GM19025 (cell line): ENCODE measurements at regions not wholly inside any gene's neighbourhood (a gene's known extent, or its start where the extent isn't known, plus 50 kb on each side); places are given as distances from the start of the nearest gene placed in this dataset.

Source experiments
- ATAC-seq: cut with Tn5 transposase; IDR thresholded peaks from one replicate; pipeline ENCODE4 v1.9.1; 2021; ENCODE audit warnings: mild to moderate bottlenecking, low read depth, moderate library complexity; ENCODE audit not compliant: unreplicated experiment

DNA sequence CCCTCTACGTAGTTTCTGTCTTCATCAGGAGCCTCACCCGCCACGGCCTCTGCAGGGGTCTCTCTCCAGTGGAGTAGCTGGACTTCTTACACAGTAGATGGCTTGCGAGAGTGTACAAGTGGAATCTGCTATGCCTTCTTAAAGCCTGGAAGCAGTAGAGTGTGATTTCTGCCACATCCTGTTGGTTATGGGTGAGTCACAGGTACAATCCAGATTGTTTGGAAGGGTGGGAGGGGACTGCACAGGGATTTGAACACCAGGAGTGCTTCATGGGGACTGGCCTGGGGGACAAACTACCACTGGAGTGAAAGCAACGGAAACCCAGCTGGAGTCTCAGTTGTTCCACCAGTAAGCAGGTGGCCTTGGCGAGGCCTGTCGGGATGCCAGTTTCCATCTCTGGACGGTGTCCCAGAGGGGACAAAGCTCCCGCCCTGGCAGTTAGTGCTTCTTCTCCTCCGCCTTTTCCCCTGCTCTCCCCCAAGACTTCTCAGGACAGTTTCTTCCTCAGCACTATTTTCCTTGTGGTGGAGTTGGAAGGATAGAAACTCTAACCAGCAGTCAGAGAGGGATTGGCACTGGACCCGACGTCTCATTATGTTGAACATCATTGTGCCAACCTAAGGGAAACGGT, 85.0 kb upstream of the RCN1 start:
- no peak for ATAC-seq

- ATAC-seq: no peak
These were observed 87.5 kb upstream of the RCN1 start for GRCh38 chr11:32003335-32003734.

DNA sequence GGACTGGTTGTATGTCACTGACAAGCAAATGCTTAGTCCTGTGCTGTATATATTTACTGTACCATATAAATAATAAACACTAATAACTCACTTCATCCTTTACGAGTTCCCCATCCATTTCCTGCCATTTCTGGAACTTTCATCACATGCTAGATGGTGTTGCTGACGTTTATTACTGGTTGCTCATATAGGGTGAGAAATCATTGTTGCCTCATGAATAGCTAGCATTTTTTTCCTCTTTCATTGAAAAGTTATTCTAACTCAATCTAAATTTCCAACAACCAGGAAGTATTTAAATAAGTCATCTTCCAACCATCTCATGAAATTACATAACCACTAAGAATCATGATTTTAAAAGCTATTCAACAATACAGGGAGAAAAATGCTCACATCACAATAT, 88.6 kb upstream of the RCN1 start:
- ATAC-seq: no peak

GRCh38 chr11:31997955-31998354, 92.9 kb upstream of the RCN1 start:
- ATAC-seq: no peak

DNA sequence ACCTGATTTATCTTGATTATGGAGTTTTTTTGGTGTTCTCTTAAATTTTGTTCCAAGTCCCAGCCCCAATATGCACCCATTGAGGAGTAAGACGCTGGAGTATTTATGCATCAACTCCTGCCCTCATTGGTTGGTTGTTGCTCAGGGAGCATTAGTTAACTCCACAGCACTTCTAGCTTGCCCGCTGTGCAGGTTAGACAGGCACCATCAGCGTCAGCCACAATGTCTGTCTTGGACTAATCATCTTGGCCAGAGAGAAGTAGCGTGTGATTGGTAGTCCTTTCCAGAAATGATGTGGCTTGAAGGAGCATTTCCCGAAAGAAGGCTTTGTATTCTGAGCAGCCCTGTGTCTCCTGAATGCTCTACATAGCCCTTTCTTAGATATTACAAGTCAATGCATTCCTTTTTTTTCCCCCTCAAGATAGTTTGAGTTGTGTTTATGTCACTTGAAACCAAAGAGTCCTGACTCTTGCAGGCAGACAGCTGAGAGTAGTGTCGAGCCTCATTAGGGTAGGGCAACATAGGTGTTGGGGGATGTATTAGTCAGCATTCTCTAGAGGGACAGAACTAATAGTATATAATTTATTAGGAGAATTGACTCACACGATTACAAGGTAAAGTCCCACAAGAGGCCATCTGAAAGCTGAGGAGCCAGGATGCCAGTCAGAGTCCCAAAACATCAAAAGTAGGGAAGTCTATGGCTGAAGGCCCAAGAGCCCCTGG, 94.6 kb upstream of the RCN1 start:
- ATAC-seq: no peak

DNA sequence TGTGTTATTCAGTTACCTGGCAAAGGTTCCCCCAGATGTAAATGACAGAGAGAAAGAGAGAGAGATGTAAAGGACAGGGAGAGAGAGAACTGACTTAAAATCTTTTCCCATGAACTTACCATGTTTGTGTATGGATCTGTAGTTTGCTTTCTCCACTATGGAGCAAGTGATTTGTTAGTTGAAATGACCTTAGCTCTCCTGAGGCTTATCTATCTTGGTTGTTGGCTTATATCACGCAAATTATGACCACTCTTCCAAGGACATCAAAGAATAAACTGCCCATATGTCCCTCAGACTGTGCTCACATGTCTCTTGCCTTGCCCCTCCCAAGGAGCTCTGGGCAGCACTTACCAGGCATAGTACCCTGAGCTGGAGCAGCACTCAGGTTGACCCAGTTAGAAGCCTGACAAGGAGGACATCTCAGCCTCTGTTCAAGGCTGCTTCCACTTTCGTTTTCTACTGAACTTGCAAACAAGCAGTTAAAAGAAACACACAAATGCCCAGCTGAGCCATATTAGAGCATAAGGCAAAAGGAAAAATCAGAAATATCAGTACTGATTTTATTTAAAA, 95.3 kb upstream of the RCN1 start:
- ATAC-seq: peak; percentile 85

GRCh38 chr11:31995032-31995431, 95.8 kb upstream of the RCN1 start:
- ATAC-seq: no peak

GRCh38 chr11:31987118-31988005, 103.5 kb upstream of the RCN1 start:
- ATAC-seq: no peak

GRCh38 chr11:31986201-31986889, 104.5 kb upstream of the RCN1 start:
- ATAC-seq: no peak

- ATAC-seq: no peak
These were observed 109.4 kb upstream of the RCN1 start for GRCh38 chr11:31981457-31981856.

DNA sequence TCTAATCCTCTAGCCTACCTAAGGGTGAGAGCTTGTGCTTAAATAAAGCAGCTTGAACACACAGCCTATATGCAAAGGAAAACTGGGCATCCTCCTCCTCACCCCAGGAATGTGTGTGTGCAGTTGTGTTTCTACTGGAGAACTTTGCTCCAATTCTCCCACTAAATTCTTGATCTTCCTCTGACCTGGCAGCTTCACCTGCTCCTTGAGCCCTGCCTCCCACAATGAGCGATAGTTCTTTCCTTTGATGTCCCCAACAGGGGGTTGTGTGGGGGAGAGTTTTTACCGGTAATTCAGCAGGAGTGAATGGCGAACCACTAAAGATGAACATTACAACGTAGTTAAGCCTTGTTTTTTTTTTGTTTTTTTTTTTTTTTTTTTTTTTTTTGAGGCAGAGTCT, 113.5 kb upstream of the RCN1 start:
- ATAC-seq: no peak

DNA sequence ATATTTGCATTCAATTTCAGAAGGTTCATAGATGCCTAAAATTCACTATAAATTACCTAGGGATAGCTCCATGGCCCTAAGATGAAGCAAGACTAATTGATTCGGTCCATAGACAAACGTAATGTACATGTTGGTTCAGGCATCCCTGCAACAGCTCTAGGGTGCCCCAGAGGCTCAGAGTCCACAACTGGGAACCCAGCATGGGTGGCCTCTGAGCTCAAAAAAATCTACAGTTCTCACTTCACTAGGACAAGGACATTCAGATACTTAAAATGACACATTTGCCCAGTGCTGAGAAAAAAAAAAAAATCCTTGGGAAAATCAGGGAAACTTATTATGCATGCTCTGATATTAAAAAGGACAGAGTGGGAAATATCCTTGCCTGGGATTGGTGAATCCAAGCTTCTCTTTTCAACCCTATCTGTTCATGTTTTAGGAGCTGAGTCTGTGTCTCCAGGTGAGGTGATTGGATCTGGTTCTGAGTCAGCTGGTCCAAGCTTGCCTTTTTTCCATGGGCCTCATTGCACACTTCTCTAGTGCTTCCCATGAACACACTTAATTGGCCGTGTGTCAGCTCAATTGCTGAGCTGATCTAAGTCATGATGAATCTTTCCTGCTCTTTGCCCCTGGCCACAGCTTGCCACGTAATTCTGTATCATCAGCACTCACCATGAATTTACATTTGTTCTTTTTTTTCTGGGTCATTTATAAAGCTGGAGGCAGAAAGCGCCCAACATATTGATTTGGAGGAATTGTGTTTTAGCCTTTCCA, 116.3 kb upstream of the RCN1 start:
- ATAC-seq: no peak

DNA sequence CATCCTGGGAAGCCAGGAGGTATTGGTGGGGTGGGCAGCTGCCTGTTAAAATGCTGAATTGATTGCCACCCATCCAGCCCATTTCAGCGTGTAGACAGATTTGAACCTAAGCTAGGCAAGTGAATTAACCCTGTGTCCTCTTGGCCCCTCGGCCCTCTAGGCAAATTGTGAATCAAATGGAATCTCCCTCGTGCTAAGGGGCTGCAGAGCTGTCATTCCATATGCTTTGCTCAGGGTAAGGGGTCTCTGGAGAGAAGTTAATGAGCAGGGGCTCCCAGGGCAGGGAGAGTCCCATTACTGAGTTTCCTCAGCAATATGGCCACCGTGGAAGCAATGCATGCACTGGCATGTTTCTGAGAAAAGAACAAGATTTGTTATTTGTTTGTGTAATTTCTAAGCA, 117.7 kb upstream of the RCN1 start:
- ATAC-seq: no peak

DNA sequence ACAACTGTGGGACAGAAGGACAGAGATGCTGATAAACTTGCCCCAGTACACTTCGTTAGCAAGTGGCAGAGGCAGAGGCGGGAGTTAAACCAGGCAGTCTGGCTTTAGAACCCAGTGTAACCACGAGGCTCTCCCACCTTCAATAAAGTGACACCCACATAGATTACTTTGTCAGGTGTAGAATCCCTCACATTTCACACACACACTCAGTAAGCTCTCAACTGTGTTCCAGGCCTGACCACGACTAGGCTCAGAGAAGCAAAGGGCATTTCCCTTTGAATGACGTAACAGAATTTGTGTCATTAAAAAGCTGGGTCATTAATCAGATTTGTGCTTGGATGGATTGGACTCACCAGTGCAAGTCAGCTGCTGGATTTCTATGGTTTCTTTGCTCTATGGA, 118.3 kb upstream of the RCN1 start:
- no peak for ATAC-seq

DNA sequence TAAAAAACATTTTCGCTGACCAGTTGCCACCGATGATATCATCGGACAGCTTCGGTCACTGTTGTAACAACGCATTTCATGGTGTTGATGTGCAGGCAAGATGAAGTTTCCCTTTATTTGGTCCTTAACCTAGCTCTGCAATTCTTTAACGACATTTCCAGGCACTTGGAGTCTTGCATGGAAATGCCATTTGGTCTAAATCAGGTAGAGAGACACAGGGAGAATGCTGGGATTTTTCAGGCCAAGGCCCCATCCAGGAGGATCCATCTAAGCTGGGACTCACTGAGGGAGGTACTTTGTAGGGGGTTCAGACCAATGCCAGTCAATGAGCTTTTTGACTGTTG, 121.5 kb upstream of the RCN1 start:
- ATAC-seq: no peak

- ATAC-seq: no peak
These were observed 122.2 kb upstream of the RCN1 start for GRCh38 chr11:31968461-31969358.

- ATAC-seq: no peak
These were observed 123.3 kb upstream of the RCN1 start for GRCh38 chr11:31967404-31968130.

DNA sequence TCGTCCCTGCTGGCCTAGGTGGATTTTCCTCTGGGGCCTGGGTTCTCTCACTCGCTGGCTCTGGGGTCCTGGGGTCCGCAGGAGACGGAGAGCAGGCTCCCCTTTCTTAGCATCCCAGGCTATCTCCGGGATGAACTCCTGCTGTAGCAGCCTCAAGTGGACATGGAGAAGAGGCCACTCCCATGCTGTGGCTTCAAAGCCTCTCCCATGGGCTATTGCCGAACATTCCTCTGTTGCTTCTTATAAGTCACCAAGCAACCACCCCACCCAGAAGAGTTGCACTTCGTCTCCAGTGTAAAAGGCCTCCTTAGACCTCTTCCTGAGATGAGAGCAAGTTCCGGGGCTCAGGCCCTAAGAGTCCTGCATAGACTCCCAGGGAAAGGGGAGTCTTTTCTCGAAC, 124.0 kb upstream of the RCN1 start:
- no peak for ATAC-seq
